Stimulated activated CD4-positive, alpha-beta T cell treated with anti-CD3 and anti-CD28 coated beads, Interleukin-1b, Interleukin-23, amount 100 ng/mL, for 24 hours (primary cell): ENCODE measurements at regions not wholly inside any gene's neighbourhood (a gene's known extent, or its start where the extent isn't known, plus 50 kb on each side); places are given as distances from the start of the nearest gene placed in this dataset.
"Not testable (repeated sequence)": the region's sequence is repeated elsewhere in the genome, so short reads cannot be mapped to it uniquely, and the experiment has no call there.

Experiments
- DNase-seq, 4 experiments: peaks; one replicate each; pipeline ENCODE4 v3.0.0-alpha.2; 2020; ENCODE audit warnings: low read depth in 4 of 4, low spot score in 1 of 4

GRCh38 chr4:66955784-66956183, 589.5 kb downstream of the CENPC start:
- DNase-seq, result no peak

- no peak for DNase-seq
Observed at GRCh38 chr4:66949419-66949818, 595.9 kb downstream of the CENPC start.

GRCh38 chr4:66946761-66947160, 598.5 kb downstream of the CENPC start:
- DNase-seq, result no peak

GRCh38 chr4:66943112-66943511, 602.2 kb downstream of the CENPC start:
- DNase-seq, result no peak

GRCh38 chr4:66931981-66932380, 613.3 kb downstream of the CENPC start:
- DNase-seq, result not testable (repeated sequence)

- DNase-seq, result no peak
Observed at GRCh38 chr4:66930206-66930605, 615.1 kb downstream of the CENPC start.

- DNase-seq, result no peak
Observed at GRCh38 chr4:66929748-66930147, 615.6 kb downstream of the CENPC start.

- not testable (repeated sequence) for DNase-seq
Observed at GRCh38 chr4:66928881-66929280, 616.4 kb downstream of the CENPC start.

GRCh38 chr4:66927937-66928336, 617.4 kb downstream of the CENPC start:
- no peak for DNase-seq

GRCh38 chr4:66926687-66927086, 618.6 kb downstream of the CENPC start:
- no peak for DNase-seq

GRCh38 chr4:66923081-66923865, 622.0 kb downstream of the CENPC start:
- DNase-seq, result no peak

- DNase-seq, result no peak
Observed at GRCh38 chr4:66921433-66921832, 623.9 kb downstream of the CENPC start.

GRCh38 chr4:66920514-66920913, 624.8 kb downstream of the CENPC start:
- no peak for DNase-seq

GRCh38 chr4:66911880-66912279, 633.4 kb downstream of the CENPC start:
- DNase-seq, result no peak

GRCh38 chr4:66906314-66906713, 639.0 kb downstream of the CENPC start:
- no peak for DNase-seq

- DNase-seq, result no peak
Observed at GRCh38 chr4:66899422-66900065, 645.8 kb downstream of the CENPC start.

- no peak for DNase-seq
Observed at GRCh38 chr4:66893807-66894206, 651.5 kb downstream of the CENPC start.

- no peak for DNase-seq
Observed at GRCh38 chr4:66887061-66887460, 658.2 kb downstream of the CENPC start.

GRCh38 chr4:66885501-66886165, 659.7 kb downstream of the CENPC start:
- no peak for DNase-seq

GRCh38 chr4:66876946-66877345, 668.4 kb downstream of the CENPC start:
- DNase-seq, result no peak

- no peak for DNase-seq
Observed at GRCh38 chr4:66872661-66873060, 672.6 kb downstream of the CENPC start.

GRCh38 chr4:66863481-66863880, 681.8 kb downstream of the CENPC start:
- DNase-seq, result no peak
